WTC11 (cell line): ENCODE measurements at regions not wholly inside any gene's neighbourhood (a gene's known extent, or its start where the extent isn't known, plus 50 kb on each side); places are given as distances from the start of the nearest gene placed in this dataset.

Source experiments
- ATAC-seq: fragments of 200-7000 bp; cut with Tn5 transposase; 2 replicates; pipeline ENCODE4 v1.10.0; 2021; ENCODE audit warnings: mild to moderate bottlenecking, moderate library complexity
- CTCF ChIA-PET: fragments of 300-600 bp; sonication (Branson Sonifier 250); formaldehyde crosslinking; loops from one replicate; lab custom pipeline; 2021; ENCODE audit warnings: antibody characterized with exemption; lab: Charles Lee
- POLR2A ChIA-PET: fragments of 350-600 bp; sonication (Branson Sonifier 250); formaldehyde crosslinking; loops from one replicate; lab custom pipeline; 2021; ENCODE audit warnings: antibody characterized with exemption; lab: Charles Lee
- DNase-seq: peaks from one replicate; pipeline ENCODE4 v3.0.0; 2021; ENCODE audit warnings: low spot score
- H3K27ac Mint-ChIP-seq: 2 replicates; pipeline ENCODE4 v1.8.0; 2021; ENCODE audit warnings: mixed read lengths
- H3K27me3 Mint-ChIP-seq: 2 replicates; pipeline ENCODE4 v1.8.0; 2021; ENCODE audit warnings: low read depth, mild to moderate bottlenecking, moderate library complexity, mixed read lengths
- H3K36me3 Mint-ChIP-seq: 2 replicates; pipeline ENCODE4 v1.8.0; 2021; ENCODE audit warnings: mixed read lengths
- H3K4me1 Mint-ChIP-seq: 2 replicates; pipeline ENCODE4 v1.8.0; 2022; ENCODE audit warnings: mixed read lengths
- H3K4me3 Mint-ChIP-seq: 2 replicates; pipeline ENCODE4 v1.8.0; 2021; ENCODE audit warnings: mild to moderate bottlenecking, moderate library complexity, mixed read lengths
- H3K9me3 Mint-ChIP-seq: 2 replicates; pipeline ENCODE4 v1.8.0; 2021; ENCODE audit warnings: mixed read lengths
- ATF3 ChIP-seq: sonication (generic); formaldehyde crosslinking; conservative IDR thresholded peaks from 2 replicates; pipeline ENCODE4 v1.8.1; 2022; ENCODE audit warnings: mild to moderate bottlenecking, missing genetic modification reagents
- CDX4 ChIP-seq: fragments of 250-450 bp; sonication (Bioruptor Pico); IDR thresholded peaks from 2 replicates; pipeline ENCODE4 v1.9.0; 2021; ENCODE audit warnings: moderate library complexity, mild to moderate bottlenecking, inconsistent platforms, borderline replicate concordance
- EMX1 ChIP-seq: fragments of 250-450 bp; sonication (Bioruptor Pico); IDR thresholded peaks from 2 replicates; pipeline ENCODE4 v1.8.0; 2021; ENCODE audit warnings: mild to moderate bottlenecking
- FOXJ3 ChIP-seq: sonication (generic); formaldehyde crosslinking; IDR thresholded peaks from 2 replicates; pipeline ENCODE4 v1.9.0; 2021; ENCODE audit warnings: missing genetic modification reagents, mild to moderate bottlenecking, borderline replicate concordance
- FOXP4 ChIP-seq: sonication (generic); formaldehyde crosslinking; IDR thresholded peaks from 2 replicates; pipeline ENCODE4 v1.8.0; 2022; ENCODE audit warnings: mild to moderate bottlenecking, missing genetic modification reagents
- HMGXB4 ChIP-seq: sonication (generic); formaldehyde crosslinking; IDR thresholded peaks from 2 replicates; pipeline ENCODE4 v1.8.1; 2023; ENCODE audit warnings: mild to moderate bottlenecking, moderate library complexity, missing genetic modification reagents
- IRF1 ChIP-seq: sonication (generic); formaldehyde crosslinking; IDR thresholded peaks from 2 replicates; pipeline ENCODE4 v1.8.0; 2023; ENCODE audit warnings: missing genetic modification reagents
- JAZF1 ChIP-seq: fragments of 250-450 bp; sonication (Bioruptor Pico); IDR thresholded peaks from 2 replicates; pipeline ENCODE4 v1.9.0; 2021; ENCODE audit warnings: moderate library complexity, mild to moderate bottlenecking, inconsistent platforms
- MAX ChIP-seq: sonication (generic); formaldehyde crosslinking; IDR thresholded peaks from 2 replicates; pipeline ENCODE4 v1.8.0; 2022; ENCODE audit warnings: mild to moderate bottlenecking, missing genetic modification reagents
- MXD4 ChIP-seq: fragments of 250-450 bp; sonication (Bioruptor Pico); IDR thresholded peaks from 2 replicates; pipeline ENCODE4 v1.8.0; 2021; ENCODE audit warnings: mild to moderate bottlenecking, moderate library complexity, borderline replicate concordance
- NFE2L1 ChIP-seq: sonication (generic); formaldehyde crosslinking; IDR thresholded peaks from 2 replicates; pipeline ENCODE4 v1.8.1; 2023; ENCODE audit warnings: missing genetic modification reagents
- PREB ChIP-seq: sonication (generic); formaldehyde crosslinking; IDR thresholded peaks from 2 replicates; pipeline ENCODE4 v1.8.1; 2022; ENCODE audit warnings: mild to moderate bottlenecking, missing genetic modification reagents, moderate library complexity, borderline replicate concordance
- SMAD3 ChIP-seq: sonication (generic); formaldehyde crosslinking; IDR thresholded peaks from 2 replicates; pipeline ENCODE4 v1.8.0; 2022; ENCODE audit warnings: missing genetic modification reagents, mild to moderate bottlenecking, borderline replicate concordance
- STAT6 ChIP-seq: sonication (generic); formaldehyde crosslinking; conservative IDR thresholded peaks from 2 replicates; pipeline ENCODE4 v1.8.1; 2023; ENCODE audit warnings: mild to moderate bottlenecking, low read depth, missing genetic modification reagents, moderate library complexity
- TCF7 ChIP-seq: sonication (generic); formaldehyde crosslinking; IDR thresholded peaks from 2 replicates; pipeline ENCODE4 v1.8.0; 2022; ENCODE audit warnings: mild to moderate bottlenecking, low read depth, missing genetic modification reagents, moderate library complexity
- TEAD4 ChIP-seq: sonication (generic); formaldehyde crosslinking; IDR thresholded peaks from 2 replicates; pipeline ENCODE4 v1.8.0; 2022; ENCODE audit warnings: mild to moderate bottlenecking, missing genetic modification reagents
- USF2 ChIP-seq: sonication (generic); formaldehyde crosslinking; IDR thresholded peaks from 2 replicates; pipeline ENCODE4 v1.8.1; 2023; ENCODE audit warnings: mild to moderate bottlenecking, missing genetic modification reagents, moderate library complexity
- ZMAT4 ChIP-seq: fragments of 250-450 bp; sonication (Bioruptor Pico); IDR thresholded peaks from 2 replicates; pipeline ENCODE4 v1.9.0; 2021; ENCODE audit warnings: mild to moderate bottlenecking
- ZNF532 ChIP-seq: fragments of 250-450 bp; sonication (Bioruptor Pico); IDR thresholded peaks from 2 replicates; pipeline ENCODE4 v1.9.0; 2021; ENCODE audit warnings: mild to moderate bottlenecking, borderline replicate concordance

- H3K4me3 Mint-ChIP-seq, result no peak overlapping the region
Measured at GRCh38 chr5:79868163-79868670, 122.8 kb downstream of the MTX3 start.

More at GRCh38 chr5:79868163-79868670, 122.8 kb downstream of the MTX3 start:
- ChIA-PET POLR2A (no interaction called here), CTCF (interaction anchor here (0.7 to 1.6 kb wide), 3 partner anchors 10 to 39 kb away, joined by 3 to 5 read pairs (median 3); no protein-coding TSS in a partner anchor)
- Mint-ChIP-seq H3K27ac (no peak overlapping the region), H3K36me3 (no peaks in the 10 kb centered on the region), H3K4me1 (no peaks in the 10 kb centered on the region), H3K9me3 (peaks cover 12% of the 10 kb centered on the region), H3K27me3 (peaks cover 3% of the 10 kb centered on the region)
- DNase-seq, result no peak
- no peak for ATAC-seq
- no peak for TF ChIP-seq MAX (CRISPR knock-in tag)
- TF ChIP-seq MXD4 (CRISPR knock-in tag), result no peak
- no peak for TF ChIP-seq SMAD3 (CRISPR knock-in tag)
- no peak for TF ChIP-seq USF2 (CRISPR knock-in tag)
- no peak for TF ChIP-seq CDX4
- TF ChIP-seq NFE2L1 (CRISPR knock-in tag), result no peak
- no peak for TF ChIP-seq EMX1 (CRISPR knock-in tag)
- no peak for TF ChIP-seq ZMAT4 (CRISPR knock-in tag)
- TF ChIP-seq STAT6 (CRISPR knock-in tag), result no peak
- no peak for TF ChIP-seq ZNF532 (CRISPR knock-in tag)
- TF ChIP-seq HMGXB4 (CRISPR knock-in tag), result no peak
- TF ChIP-seq JAZF1, result no peak
- TF ChIP-seq ATF3 (CRISPR knock-in tag), result no peak
- TF ChIP-seq TCF7 (CRISPR knock-in tag), result no peak
- no peak for TF ChIP-seq TEAD4 (CRISPR knock-in tag)
- TF ChIP-seq IRF1 (CRISPR knock-in tag), result no peak
- no peak for TF ChIP-seq FOXP4
- TF ChIP-seq PREB, result no peak
- no peak for TF ChIP-seq FOXJ3
